G401.6 (cell line): ENCODE measurements at regions not wholly inside any gene's neighbourhood (a gene's known extent, or its start where the extent isn't known, plus 50 kb on each side); places are given as distances from the start of the nearest gene placed in this dataset.
"Not testable (repeated sequence)": the region's sequence is repeated elsewhere in the genome, so short reads cannot be mapped to it uniquely, and the experiment has no call there.

Experiments used
- FAIRE-seq: peaks from 2 replicates; lab custom pipeline; 2012; peaks lifted over from hg19 to GRCh38; lab: Jason Lieb, UNC

GRCh38 chr21:23578027-23578426 lies 2029.3 kb downstream of the MRPL39 start:
- FAIRE-seq: no peak

- FAIRE-seq: no peak
These were observed 2032.3 kb downstream of the MRPL39 start for GRCh38 chr21:23574932-23575331.

- FAIRE-seq: not testable (repeated sequence)
These were observed 2058.4 kb downstream of the MRPL39 start for GRCh38 chr21:23548924-23549323.

GRCh38 chr21:23543333-23543732 lies 2063.9 kb downstream of the MRPL39 start:
- no peak for FAIRE-seq

GRCh38 chr21:23542097-23542496 lies 2065.2 kb downstream of the MRPL39 start:
- FAIRE-seq: no peak

GRCh38 chr21:23541571-23541970 lies 2065.7 kb downstream of the MRPL39 start:
- no peak for FAIRE-seq

- no peak for FAIRE-seq
These were observed 2072.4 kb downstream of the MRPL39 start for GRCh38 chr21:23534850-23535249.

- no peak for FAIRE-seq
These were observed 2075.8 kb downstream of the MRPL39 start for GRCh38 chr21:23531444-23531843.

- no peak for FAIRE-seq
These were observed 2082.6 kb downstream of the MRPL39 start for GRCh38 chr21:23524685-23525084.

- FAIRE-seq: no peak
These were observed 2084.5 kb downstream of the MRPL39 start for GRCh38 chr21:23522751-23523150.

GRCh38 chr21:23507501-23507900 lies 2099.8 kb downstream of the MRPL39 start:
- no peak for FAIRE-seq

GRCh38 chr21:23496729-23497128 lies 2110.6 kb downstream of the MRPL39 start:
- no peak for FAIRE-seq

- FAIRE-seq: no peak
These were observed 2119.0 kb downstream of the MRPL39 start for GRCh38 chr21:23488245-23488644.

- FAIRE-seq: peak; percentile 19
These were observed 2126.6 kb downstream of the MRPL39 start for GRCh38 chr21:23480591-23481270.

GRCh38 chr21:23478381-23478780 lies 2128.9 kb downstream of the MRPL39 start:
- no peak for FAIRE-seq

- no peak for FAIRE-seq
These were observed 2131.7 kb downstream of the MRPL39 start for GRCh38 chr21:23475281-23476219.

- no peak for FAIRE-seq
These were observed 2135.4 kb downstream of the MRPL39 start for GRCh38 chr21:23471877-23472276.

GRCh38 chr21:23463365-23463764 lies 2143.9 kb downstream of the MRPL39 start:
- FAIRE-seq: no peak

- no peak for FAIRE-seq
These were observed 2151.6 kb downstream of the MRPL39 start for GRCh38 chr21:23455676-23456075.

- no peak for FAIRE-seq
These were observed 2154.7 kb downstream of the MRPL39 start for GRCh38 chr21:23452384-23453083.

GRCh38 chr21:23445307-23445706 lies 2162.0 kb downstream of the MRPL39 start:
- FAIRE-seq: no peak

GRCh38 chr21:23438081-23438480 lies 2169.2 kb downstream of the MRPL39 start:
- no peak for FAIRE-seq
